Neural progenitor cell (in vitro differentiated cells): ENCODE measurements at regions not wholly inside any gene's neighbourhood (a gene's known extent, or its start where the extent isn't known, plus 50 kb on each side); places are given as distances from the start of the nearest gene placed in this dataset.

Source experiments
- DNase-seq: peaks from one replicate; pipeline ENCODE4 v3.0.0-alpha.2; 2016; ENCODE audit warnings: low spot score
- H2AFZ ChIP-seq: fragments of 200-600 bp; sonication (generic); replicated peaks from 2 replicates; pipeline ENCODE4 v1.6.1; 2016; ENCODE audit warnings: antibody characterized with exemption
- H3F3A ChIP-seq: fragments of 200-600 bp; sonication (generic); 2 replicates; pipeline ENCODE4 v1.6.1; 2016; ENCODE audit warnings: antibody characterized with exemption, low read depth
- H3K27ac ChIP-seq: fragments of 200-600 bp; sonication (generic); 2 replicates; pipeline ENCODE4 v1.5.1; 2016; ENCODE audit warnings: mild to moderate bottlenecking
- H3K27me3 ChIP-seq: fragments of 200-600 bp; sonication (generic); 2 replicates; pipeline ENCODE4 v1.6.1; 2016; ENCODE audit warnings: mild to moderate bottlenecking, moderate library complexity
- H3K36me3 ChIP-seq: fragments of 200-600 bp; sonication (generic); 2 replicates; pipeline ENCODE4 v1.5.1; 2016
- H3K4me1 ChIP-seq: fragments of 200-600 bp; sonication (generic); 2 replicates; pipeline ENCODE4 v1.6.1; 2016; ENCODE audit warnings: mixed run types
- H3K4me2 ChIP-seq: fragments of 200-600 bp; sonication (generic); 2 replicates; pipeline ENCODE4 v1.6.1; 2016
- H3K4me3 ChIP-seq: fragments of 200-600 bp; sonication (generic); 2 replicates; pipeline ENCODE4 v1.5.1; 2016
- H3K79me2 ChIP-seq: fragments of 200-600 bp; sonication (generic); 2 replicates; pipeline ENCODE4 v1.6.1; 2016; ENCODE audit warnings: low read depth
- H3K9ac ChIP-seq: fragments of 200-600 bp; sonication (generic); 2 replicates; pipeline ENCODE4 v1.6.1; 2016
- H3K9me3 ChIP-seq: fragments of 200-600 bp; sonication (generic); 2 replicates; pipeline ENCODE4 v1.5.1; 2016; ENCODE audit warnings: low read depth
- H4K20me1 ChIP-seq: fragments of 200-600 bp; sonication (generic); 2 replicates; pipeline ENCODE4 v1.6.1; 2016; ENCODE audit warnings: low read depth
- H3K27ac Mint-ChIP-seq: 3 replicates; pipeline ENCODE4 v1.8.0; 2021; ENCODE audit warnings: mixed read lengths
- H3K27me3 Mint-ChIP-seq: 2 replicates; pipeline ENCODE4 v1.8.0; 2022; ENCODE audit warnings: low read depth, mild to moderate bottlenecking, inconsistent platforms, moderate library complexity, mixed read lengths; ENCODE audit not compliant: insufficient read depth
- H3K36me3 Mint-ChIP-seq: 3 replicates; pipeline ENCODE4 v1.8.0; 2021; ENCODE audit warnings: mixed read lengths
- H3K4me1 Mint-ChIP-seq: 3 replicates; pipeline ENCODE4 v1.8.0; 2021; ENCODE audit warnings: mixed read lengths
- H3K4me3 Mint-ChIP-seq: 3 replicates; pipeline ENCODE4 v1.8.0; 2021; ENCODE audit warnings: mild to moderate bottlenecking, moderate library complexity, mixed read lengths
- H3K9me3 Mint-ChIP-seq: 3 replicates; pipeline ENCODE4 v1.8.0; 2020; ENCODE audit warnings: mixed read lengths
- CTCF ChIP-seq: fragments of 200-600 bp; sonication (generic); IDR thresholded peaks from 2 replicates; pipeline ENCODE4 v1.5.1; 2017; ENCODE audit warnings: antibody characterized with exemption, mild to moderate bottlenecking
- EZH2 ChIP-seq: fragments of 200-600 bp; sonication (generic); IDR thresholded peaks from 2 replicates; pipeline ENCODE4 v1.6.1; 2017; ENCODE audit warnings: antibody characterized with exemption, mild to moderate bottlenecking, moderate library complexity
- EZH2phosphoT487 ChIP-seq: fragments of 200-600 bp; sonication (generic); IDR thresholded peaks from 2 replicates; pipeline ENCODE4 v1.6.1; 2017; ENCODE audit warnings: antibody characterized with exemption

- H3K27ac Mint-ChIP-seq: no peak overlapping the region
- Histone ChIP-seq H3K4me3 (no peak overlapping the region), H3K27ac (no peak overlapping the region), H3F3A (no peaks in the 10 kb centered on the region), H3K4me2 (no peak overlapping the region), H3K79me2 (no peaks in the 10 kb centered on the region), H3K9me3 (no peaks in the 10 kb centered on the region), H3K27me3 (no peaks in the 10 kb centered on the region), H2AFZ (no peak overlapping the region), H4K20me1 (no peaks in the 10 kb centered on the region), H3K9ac (no peak overlapping the region), H3K36me3 (no peaks in the 10 kb centered on the region), H3K4me1 (no peaks in the 10 kb centered on the region)
- H3K27me3 Mint-ChIP-seq: no peaks in the 10 kb centered on the region
- DNase-seq: no peak
- H3K9me3 Mint-ChIP-seq: peaks cover 2% of the 10 kb centered on the region
- TF ChIP-seq EZH2 (no peak), CTCF (no peak), EZH2phosphoT487 (no peak)
- H3K4me1 Mint-ChIP-seq: no peaks in the 10 kb centered on the region
- no peak overlapping the region for H3K4me3 Mint-ChIP-seq
- H3K36me3 Mint-ChIP-seq: no peaks in the 10 kb centered on the region
Observed at GRCh38 chrX:118167361-118167760, 50.8 kb upstream of the KLHL13 start.

GRCh38 chrX:118171356-118171755 lies 54.7 kb upstream of the KLHL13 start:
- no peaks in the 10 kb centered on the region for H3F3A ChIP-seq
- H3K36me3 Mint-ChIP-seq: no peaks in the 10 kb centered on the region
- no peaks in the 10 kb centered on the region for H3K36me3 ChIP-seq
- H3K4me2 ChIP-seq: no peak overlapping the region
- H3K79me2 ChIP-seq: no peaks in the 10 kb centered on the region
- no peak overlapping the region for H3K27ac ChIP-seq
- no peak overlapping the region for H3K9ac ChIP-seq
- H3K27me3 Mint-ChIP-seq: peaks cover 2% of the 10 kb centered on the region
- no peaks in the 10 kb centered on the region for H3K4me1 ChIP-seq
- no peaks in the 10 kb centered on the region for H3K4me1 Mint-ChIP-seq
- no peaks in the 10 kb centered on the region for H4K20me1 ChIP-seq
- TF ChIP-seq CTCF: no peak
- no peak for TF ChIP-seq EZH2phosphoT487
- TF ChIP-seq EZH2: no peak
- no peaks in the 10 kb centered on the region for H3K27me3 ChIP-seq
- no peak for DNase-seq
- H2AFZ ChIP-seq: no peak overlapping the region
- no peak overlapping the region for H3K4me3 Mint-ChIP-seq
- peaks cover 2% of the 10 kb centered on the region for H3K9me3 Mint-ChIP-seq
- no peaks in the 10 kb centered on the region for H3K9me3 ChIP-seq
- H3K4me3 ChIP-seq: no peak overlapping the region
- no peak overlapping the region for H3K27ac Mint-ChIP-seq

DNA sequence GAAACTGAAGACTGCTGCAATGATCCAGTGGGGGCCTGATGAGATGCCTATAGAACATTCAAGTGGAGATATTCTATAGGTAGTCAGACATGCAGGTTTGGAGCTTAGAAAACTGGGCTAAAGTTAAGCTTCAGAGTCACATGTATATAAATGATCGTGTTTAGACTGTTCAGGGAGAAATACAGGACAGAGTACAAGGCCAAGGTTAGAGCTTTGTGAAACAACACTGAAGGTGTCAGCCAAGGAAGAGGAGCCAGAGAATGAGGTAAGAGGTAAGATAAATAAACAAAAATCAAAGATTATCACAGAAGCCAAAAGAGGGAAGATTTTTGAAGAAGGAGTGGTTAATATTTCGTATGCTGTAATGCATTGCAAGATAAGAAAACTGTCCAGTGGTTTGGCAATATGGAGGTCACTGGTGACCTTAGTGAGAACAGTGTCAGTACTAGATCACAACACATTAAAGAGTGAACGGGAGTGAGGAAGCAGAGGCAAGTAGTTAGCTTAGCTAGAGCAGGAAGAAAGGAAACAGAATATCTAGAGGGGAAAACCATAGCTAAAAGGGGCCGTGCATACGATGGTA lies 58.0 kb upstream of the KLHL13 start:
- Mint-ChIP-seq H3K4me3 (no peak overlapping the region), H3K9me3 (no peaks in the 10 kb centered on the region), H3K27ac (no peak overlapping the region)

More for the DNA sequence above, 58.0 kb upstream of the KLHL13 start:
- Histone ChIP-seq H3F3A (no peaks in the 10 kb centered on the region), H3K4me3 (no peak overlapping the region), H3K4me2 (no peak overlapping the region), H3K9ac (no peak overlapping the region), H2AFZ (no peak overlapping the region), H3K79me2 (no peaks in the 10 kb centered on the region), H3K27ac (no peak overlapping the region), H3K9me3 (no peaks in the 10 kb centered on the region), H3K27me3 (no peaks in the 10 kb centered on the region), H4K20me1 (no peaks in the 10 kb centered on the region), H3K36me3 (no peaks in the 10 kb centered on the region), H3K4me1 (no peaks in the 10 kb centered on the region)
- DNase-seq: no peak
- Mint-ChIP-seq H3K4me1 (no peaks in the 10 kb centered on the region), H3K36me3 (no peaks in the 10 kb centered on the region), H3K27me3 (peaks cover 2% of the 10 kb centered on the region)
- TF ChIP-seq CTCF (no peak), EZH2phosphoT487 (no peak), EZH2 (no peak)
